ENCODE measurements at regions not wholly inside any gene's neighbourhood (a gene's known extent, or its start where the extent isn't known, plus 50 kb on each side); places are given as distances from the start of the nearest gene placed in this dataset.

- TF ChIP-seq CTCF (conservative IDR thresholded peaks at IDR 0.05) (no peak), ZFX (IDR thresholded peaks at IDR 0.05) (no peak)
Measured at GRCh38 chr2:216796115-216796840, 63.6 kb downstream of the TNP1 start.

Data from C4-2B (cell line).